Suprapubic skin (tissue), 4 donors: ENCODE measurements at regions not wholly inside any gene's neighbourhood (a gene's known extent, or its start where the extent isn't known, plus 50 kb on each side); places are given as distances from the start of the nearest gene placed in this dataset.

Experiments used
- DNase-seq, 2 donors: peaks; one replicate each; pipeline ENCODE4 v3.0.0-alpha.2; 2019; ENCODE audit warnings: low spot score in 2 of 2
- H3K27ac ChIP-seq: fragments of 200-600 bp; sonication (generic); one replicate; pipeline ENCODE4 v1.5.1; 2019
- H3K27me3 ChIP-seq: fragments of 200-600 bp; sonication (generic); one replicate; pipeline ENCODE4 v1.5.1; 2019
- H3K36me3 ChIP-seq: fragments of 200-600 bp; sonication (generic); one replicate; pipeline ENCODE4 v1.5.1; 2019
- H3K4me1 ChIP-seq: fragments of 200-600 bp; sonication (generic); one replicate; pipeline ENCODE4 v1.5.1; 2019
- H3K4me3 ChIP-seq: fragments of 200-600 bp; sonication (generic); one replicate; pipeline ENCODE4 v1.5.1; 2019; ENCODE audit warnings: mild to moderate bottlenecking
- H3K9me3 ChIP-seq: fragments of 200-600 bp; sonication (generic); one replicate; pipeline ENCODE4 v1.5.1; 2019
- EP300 ChIP-seq: sonication (generic); formaldehyde crosslinking; IDR thresholded peaks from one replicate; pipeline ENCODE4 v1.6.1; 2017; ENCODE audit warnings: antibody characterized with exemption
- POLR2A ChIP-seq, 2 donors: fragments of 450-650 bp; IDR thresholded peaks; one replicate each; pipeline ENCODE4 v1.6.1; 2017; ENCODE audit warnings: antibody characterized with exemption in 2 of 2, mild to moderate bottlenecking in 2 of 2, moderate library complexity in 2 of 2
- POLR2AphosphoS5 ChIP-seq, 3 donors: sonication (generic); formaldehyde crosslinking; IDR thresholded peaks; one replicate each; pipeline ENCODE4 v1.6.1; 2017; ENCODE audit warnings: antibody characterized with exemption in 3 of 3
- WGBS: methylation state at CpG from one replicate; pipeline ENCODE4 v1.1.5; 2018; 5-methylcytosine and 5-hydroxymethylcytosine counted together
- TF ChIP-seq, protein P1 (sequence below), 2 donors: fragments of 200-600 bp in 1 of 2; fragments of 450-650 bp in 1 of 2; sonication (generic) in 1 of 2; IDR thresholded peaks; one replicate each; pipeline ENCODE4 v1.5.1; 2016 to 2019; ENCODE audit warnings: antibody characterized with exemption in 2 of 2, mild to moderate bottlenecking in 1 of 2, moderate library complexity in 1 of 2

DNA sequence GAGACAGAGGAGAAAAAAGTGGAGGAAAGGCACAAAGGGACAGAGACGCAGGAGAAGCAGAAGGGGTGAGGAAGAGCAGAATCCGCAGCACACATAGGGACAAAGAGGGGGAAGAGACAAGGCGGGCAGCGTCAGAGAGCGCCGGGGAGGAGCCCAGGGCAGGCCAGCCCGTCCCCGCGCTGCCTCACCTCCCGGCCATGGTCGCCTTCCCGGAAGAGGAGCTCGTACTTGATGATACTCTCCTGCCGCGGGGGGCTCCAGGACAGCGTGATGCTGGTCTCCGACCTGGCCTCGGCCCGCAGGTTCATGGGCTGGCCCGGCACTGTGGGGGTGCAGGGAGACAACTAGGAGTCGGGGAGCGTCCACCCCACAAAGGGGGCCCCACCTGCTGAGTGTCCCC, 100.6 kb downstream of the PTPRS start:
- H3K36me3 ChIP-seq, result peaks cover 56% of the 10 kb centered on the region
- H3K27me3 ChIP-seq, result no peaks in the 10 kb centered on the region
- H3K4me3 ChIP-seq, result no peak overlapping the region
- no peak for DNase-seq
- WGBS, result 95% methylated on average over 22 of the region's 22 CpGs
- H3K27ac ChIP-seq, result no peak overlapping the region
- H3K4me1 ChIP-seq, result no peaks in the 10 kb centered on the region
- no peak for TF ChIP-seq EP300
- TF ChIP-seq POLR2AphosphoS5 (IDR thresholded peaks at IDR 0.05), result no peak
- TF ChIP-seq, protein P1, sequence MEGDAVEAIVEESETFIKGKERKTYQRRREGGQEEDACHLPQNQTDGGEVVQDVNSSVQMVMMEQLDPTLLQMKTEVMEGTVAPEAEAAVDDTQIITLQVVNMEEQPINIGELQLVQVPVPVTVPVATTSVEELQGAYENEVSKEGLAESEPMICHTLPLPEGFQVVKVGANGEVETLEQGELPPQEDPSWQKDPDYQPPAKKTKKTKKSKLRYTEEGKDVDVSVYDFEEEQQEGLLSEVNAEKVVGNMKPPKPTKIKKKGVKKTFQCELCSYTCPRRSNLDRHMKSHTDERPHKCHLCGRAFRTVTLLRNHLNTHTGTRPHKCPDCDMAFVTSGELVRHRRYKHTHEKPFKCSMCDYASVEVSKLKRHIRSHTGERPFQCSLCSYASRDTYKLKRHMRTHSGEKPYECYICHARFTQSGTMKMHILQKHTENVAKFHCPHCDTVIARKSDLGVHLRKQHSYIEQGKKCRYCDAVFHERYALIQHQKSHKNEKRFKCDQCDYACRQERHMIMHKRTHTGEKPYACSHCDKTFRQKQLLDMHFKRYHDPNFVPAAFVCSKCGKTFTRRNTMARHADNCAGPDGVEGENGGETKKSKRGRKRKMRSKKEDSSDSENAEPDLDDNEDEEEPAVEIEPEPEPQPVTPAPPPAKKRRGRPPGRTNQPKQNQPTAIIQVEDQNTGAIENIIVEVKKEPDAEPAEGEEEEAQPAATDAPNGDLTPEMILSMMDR (IDR thresholded peaks at IDR 0.05), result no peak
- TF ChIP-seq POLR2A (IDR thresholded peaks at IDR 0.05), result no peak
- no peaks in the 10 kb centered on the region for H3K9me3 ChIP-seq

DNA sequence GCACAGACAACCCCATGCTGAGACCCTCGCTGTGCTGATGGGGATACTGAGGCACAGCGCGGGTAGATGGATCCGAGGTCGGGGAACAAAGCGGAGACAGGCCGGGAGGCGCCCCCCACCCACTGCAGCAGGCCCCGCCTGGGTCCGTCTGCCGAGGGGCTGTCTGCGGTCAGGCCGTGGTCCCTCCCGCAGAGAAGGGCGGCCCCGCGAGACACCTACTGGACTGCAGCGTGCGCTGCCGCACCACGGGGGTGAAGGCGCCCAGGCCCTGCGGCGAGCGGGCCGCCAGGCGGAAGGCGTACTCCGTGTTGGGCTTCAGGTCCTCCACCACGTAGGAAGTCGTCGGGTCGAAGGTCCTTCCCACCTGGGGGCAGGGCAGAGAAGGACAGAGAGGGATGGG, 101.9 kb downstream of the PTPRS start:
- H3K36me3 ChIP-seq, result peaks cover 47% of the 10 kb centered on the region
- 93% methylated on average over 33 of the region's 33 CpGs for WGBS

DNA sequence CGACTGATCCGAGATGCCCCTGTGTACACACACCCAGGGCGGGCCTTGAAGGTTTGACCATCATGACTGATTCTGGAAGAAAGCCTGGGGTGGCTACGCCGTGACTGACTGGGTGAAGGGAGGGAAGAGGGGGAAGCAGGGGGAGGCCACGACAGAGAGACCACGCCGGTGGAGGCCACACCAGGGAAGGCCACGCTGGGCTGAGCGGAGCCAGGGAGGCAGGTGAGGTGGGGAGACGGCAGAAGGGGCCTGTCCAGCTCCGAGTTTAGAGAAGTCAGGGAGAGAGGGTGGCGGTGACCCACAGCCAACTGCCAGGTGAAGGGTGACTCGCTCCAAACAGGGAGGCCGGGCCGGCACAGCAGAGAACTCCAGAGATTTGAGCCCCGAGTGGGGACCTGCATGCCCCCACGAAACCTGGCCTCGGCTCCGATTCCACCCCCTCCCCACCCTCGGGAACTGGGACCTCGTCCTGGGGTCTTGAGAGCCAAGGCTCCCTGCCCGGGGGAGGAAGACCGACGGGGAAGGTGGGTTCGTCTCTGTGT, 102.6 kb downstream of the PTPRS start:
- TF ChIP-seq POLR2A (IDR thresholded peaks at IDR 0.05) (no peak), POLR2AphosphoS5 (IDR thresholded peaks at IDR 0.05) (no peak), EP300 (no peak)
- TF ChIP-seq, protein P1 (IDR thresholded peaks at IDR 0.05), result no peak
- H3K4me3 ChIP-seq, result no peak overlapping the region
- no peaks in the 10 kb centered on the region for H3K9me3 ChIP-seq
- no peak overlapping the region for H3K27ac ChIP-seq
- no peak for DNase-seq
- 94% methylated on average over 24 of the region's 26 CpGs for WGBS
- H3K4me1 ChIP-seq, result no peaks in the 10 kb centered on the region
- H3K27me3 ChIP-seq, result no peaks in the 10 kb centered on the region
- H3K36me3 ChIP-seq, result peaks cover 40% of the 10 kb centered on the region

More for the DNA sequence above, 101.9 kb downstream of the PTPRS start:
- Histone ChIP-seq H3K27ac (no peak overlapping the region), H3K4me1 (no peaks in the 10 kb centered on the region), H3K4me3 (no peak overlapping the region), H3K27me3 (no peaks in the 10 kb centered on the region), H3K9me3 (no peaks in the 10 kb centered on the region)
- DNase-seq, result no peak
- TF ChIP-seq, protein P1 (IDR thresholded peaks at IDR 0.05), result no peak
- TF ChIP-seq EP300 (no peak), POLR2A (IDR thresholded peaks at IDR 0.05) (no peak), POLR2AphosphoS5 (IDR thresholded peaks at IDR 0.05) (no peak)

DNA sequence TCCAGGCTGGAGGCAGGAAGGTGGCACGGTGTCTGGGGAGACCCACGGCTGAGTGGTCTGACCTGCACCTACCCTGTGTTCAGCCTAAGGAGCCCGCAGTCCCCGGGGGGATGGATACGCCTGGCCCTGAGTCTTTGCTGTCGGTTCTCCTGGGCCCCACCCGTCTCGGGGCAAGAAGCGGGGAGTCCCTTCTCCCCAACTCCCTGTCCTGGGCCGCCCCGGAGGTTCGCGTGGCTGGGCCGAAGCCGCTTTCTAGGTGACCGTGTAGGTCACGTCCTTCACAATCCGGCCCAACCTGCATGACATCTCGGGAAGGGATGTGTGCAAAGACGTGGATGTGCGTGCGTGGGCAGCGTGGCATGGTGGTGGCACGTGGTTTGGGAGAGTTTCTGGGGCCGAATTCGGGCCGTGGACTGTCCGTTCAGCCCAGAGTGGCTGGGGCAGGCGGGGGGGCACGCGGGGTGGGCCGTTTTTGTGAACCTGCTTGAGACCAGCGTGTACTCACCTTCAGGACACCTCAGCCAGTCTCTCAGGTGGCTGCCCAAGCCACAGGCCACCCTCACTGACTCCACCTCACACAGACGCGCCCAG, 103.3 kb downstream of the PTPRS start:
- Histone ChIP-seq H3K4me3 (no peak overlapping the region), H3K27me3 (no peaks in the 10 kb centered on the region), H3K36me3 (peaks cover 36% of the 10 kb centered on the region), H3K9me3 (no peaks in the 10 kb centered on the region), H3K4me1 (no peaks in the 10 kb centered on the region), H3K27ac (no peak overlapping the region)
- WGBS, result 96% methylated on average over 23 of the region's 35 CpGs
- no peak for DNase-seq
- no peak for TF ChIP-seq POLR2AphosphoS5 (IDR thresholded peaks at IDR 0.05)
- no peak for TF ChIP-seq POLR2A (IDR thresholded peaks at IDR 0.05)
- no peak for TF ChIP-seq EP300
- TF ChIP-seq, protein P1 (IDR thresholded peaks at IDR 0.05), result no peak

DNA sequence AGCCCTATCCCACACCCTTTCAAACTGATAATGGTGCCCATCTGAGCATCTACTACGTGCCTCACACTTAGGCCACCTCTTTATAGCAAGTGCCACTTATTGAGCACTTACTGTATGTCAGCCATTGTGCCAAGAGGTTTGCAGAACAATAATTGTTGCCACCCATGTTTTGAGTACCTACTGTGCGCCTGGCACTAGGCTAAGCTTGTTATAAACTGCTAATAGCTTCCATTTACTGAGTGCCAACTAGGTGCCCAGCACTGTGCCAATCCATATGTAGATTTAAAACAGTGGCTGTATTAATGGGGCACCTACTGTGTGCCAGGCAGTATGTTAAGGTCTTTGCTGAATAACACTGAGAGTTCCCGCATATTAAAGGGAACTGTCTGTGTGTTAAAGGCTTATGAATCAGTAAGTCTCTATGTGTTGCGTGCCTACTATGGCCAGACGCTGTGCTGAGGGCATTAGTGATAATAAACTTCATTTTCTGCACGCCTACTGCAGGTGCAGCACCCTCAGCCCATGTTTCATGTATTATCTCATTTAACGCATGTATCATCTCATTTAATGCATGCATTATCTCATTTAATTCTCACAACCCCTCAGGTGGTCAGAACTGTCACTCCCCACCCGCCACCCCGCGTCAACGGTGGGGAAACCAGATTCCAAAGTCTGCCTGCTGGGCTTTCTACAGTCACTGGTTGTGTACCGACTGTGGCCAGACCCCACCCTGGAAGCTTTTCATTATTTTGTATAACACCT, 105.0 kb downstream of the PTPRS start:
- Histone ChIP-seq H3K27me3 (no peaks in the 10 kb centered on the region), H3K9me3 (no peaks in the 10 kb centered on the region), H3K4me3 (no peak overlapping the region), H3K27ac (no peak overlapping the region), H3K4me1 (no peaks in the 10 kb centered on the region), H3K36me3 (peaks cover 50% of the 10 kb centered on the region)
- DNase-seq, result no peak
- 95% methylated on average over 12 of the region's 12 CpGs for WGBS
- TF ChIP-seq, protein P1 (IDR thresholded peaks at IDR 0.05), result no peak
- no peak for TF ChIP-seq POLR2A (IDR thresholded peaks at IDR 0.05)
